ENCODE measurements at regions not wholly inside any gene's neighbourhood (a gene's known extent, or its start where the extent isn't known, plus 50 kb on each side); places are given as distances from the start of the nearest gene placed in this dataset.

DNA sequence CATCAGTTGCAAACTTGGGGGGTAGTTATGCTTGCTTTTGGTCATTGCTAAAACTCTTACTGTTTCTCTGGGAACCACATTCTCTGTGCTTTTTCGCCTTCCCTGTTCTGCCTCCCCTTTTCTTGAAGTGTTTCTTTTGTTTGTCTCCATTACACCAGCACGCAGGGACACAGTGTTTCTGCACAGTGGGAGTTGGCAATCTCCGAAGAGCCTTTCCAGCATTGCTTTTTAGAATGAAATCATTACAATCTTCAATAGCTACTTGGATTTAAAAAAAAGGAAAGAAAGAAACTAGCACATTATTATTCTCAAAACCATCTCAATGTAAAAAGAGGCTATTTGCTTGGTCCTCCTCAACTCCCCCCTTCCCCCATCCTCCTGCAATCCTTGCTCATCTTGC is 536.7 kb upstream of the MMS22L start:
- no peaks in the 10 kb centered on the region for H3K27me3 ChIP-seq (ENCODE audit: control insufficient read depth, low read length)
- no peaks in the 10 kb centered on the region for H4K20me1 ChIP-seq (ENCODE audit: control insufficient read depth, insufficient read depth, low read depth, low read length)
- no peaks in the 10 kb centered on the region for H3F3A ChIP-seq (ENCODE audit: control insufficient read depth, insufficient read depth)
- H3K9me2 ChIP-seq (replicated peaks; ENCODE audit: control insufficient read depth, low read length) = no peaks in the 10 kb centered on the region
- H3K4me1 ChIP-seq (ENCODE audit: control insufficient read depth, low read length) = no peaks in the 10 kb centered on the region
- TF ChIP-seq, protein P1, sequence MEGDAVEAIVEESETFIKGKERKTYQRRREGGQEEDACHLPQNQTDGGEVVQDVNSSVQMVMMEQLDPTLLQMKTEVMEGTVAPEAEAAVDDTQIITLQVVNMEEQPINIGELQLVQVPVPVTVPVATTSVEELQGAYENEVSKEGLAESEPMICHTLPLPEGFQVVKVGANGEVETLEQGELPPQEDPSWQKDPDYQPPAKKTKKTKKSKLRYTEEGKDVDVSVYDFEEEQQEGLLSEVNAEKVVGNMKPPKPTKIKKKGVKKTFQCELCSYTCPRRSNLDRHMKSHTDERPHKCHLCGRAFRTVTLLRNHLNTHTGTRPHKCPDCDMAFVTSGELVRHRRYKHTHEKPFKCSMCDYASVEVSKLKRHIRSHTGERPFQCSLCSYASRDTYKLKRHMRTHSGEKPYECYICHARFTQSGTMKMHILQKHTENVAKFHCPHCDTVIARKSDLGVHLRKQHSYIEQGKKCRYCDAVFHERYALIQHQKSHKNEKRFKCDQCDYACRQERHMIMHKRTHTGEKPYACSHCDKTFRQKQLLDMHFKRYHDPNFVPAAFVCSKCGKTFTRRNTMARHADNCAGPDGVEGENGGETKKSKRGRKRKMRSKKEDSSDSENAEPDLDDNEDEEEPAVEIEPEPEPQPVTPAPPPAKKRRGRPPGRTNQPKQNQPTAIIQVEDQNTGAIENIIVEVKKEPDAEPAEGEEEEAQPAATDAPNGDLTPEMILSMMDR (IDR thresholded peaks at IDR 0.05; ENCODE audit: low read depth, low read length, poor library complexity, severe bottlenecking) = no peak
- TF ChIP-seq EZH2phosphoT487 (IDR thresholded peaks at IDR 0.05; ENCODE audit: borderline replicate concordance, low read length) = no peak
- no peaks in the 10 kb centered on the region for H3K36me3 ChIP-seq (ENCODE audit: control insufficient read depth, low read length)
- no peak overlapping the region for H3K4me2 ChIP-seq (ENCODE audit: low read length)
- H3K27ac ChIP-seq (ENCODE audit: low read depth, low read length) = no peak overlapping the region
- no peaks in the 10 kb centered on the region for H3K9me3 ChIP-seq (ENCODE audit: control insufficient read depth, insufficient read depth, low read length)
- no peak overlapping the region for H3K4me3 ChIP-seq (ENCODE audit: low read length)
- no peaks in the 10 kb centered on the region for H3K79me2 ChIP-seq (ENCODE audit: control insufficient read depth, low read length)

DNA sequence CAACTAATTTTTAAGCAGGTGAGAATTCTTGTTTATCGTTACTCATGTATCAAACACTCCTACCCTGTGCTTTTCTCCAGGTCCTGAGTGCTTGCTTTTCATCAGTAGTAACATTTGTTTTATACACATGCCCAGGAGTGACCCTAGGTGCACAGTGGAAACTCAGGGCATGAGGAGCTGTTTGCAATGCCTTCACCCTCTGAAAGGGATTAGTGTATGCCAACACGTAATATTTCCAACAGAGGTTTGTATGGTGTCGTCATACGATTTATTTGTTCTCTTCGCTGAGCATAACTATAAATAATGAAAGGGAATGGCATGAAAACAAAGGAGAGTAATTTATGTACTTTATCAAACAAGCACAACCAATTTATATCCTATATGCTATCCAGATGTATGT is 537.4 kb upstream of the MMS22L start:
- Histone ChIP-seq H3K27me3 (ENCODE audit: control insufficient read depth, low read length) (no peaks in the 10 kb centered on the region), H3K36me3 (ENCODE audit: control insufficient read depth, low read length) (no peaks in the 10 kb centered on the region), H3K9me3 (ENCODE audit: control insufficient read depth, insufficient read depth, low read length) (no peaks in the 10 kb centered on the region), H4K20me1 (ENCODE audit: control insufficient read depth, insufficient read depth, low read depth, low read length) (no peaks in the 10 kb centered on the region), H3K4me2 (ENCODE audit: low read length) (no peak overlapping the region), H3K79me2 (ENCODE audit: control insufficient read depth, low read length) (no peaks in the 10 kb centered on the region), H3K27ac (ENCODE audit: low read depth, low read length) (no peak overlapping the region), H3F3A (ENCODE audit: control insufficient read depth, insufficient read depth) (no peaks in the 10 kb centered on the region), H3K4me1 (ENCODE audit: control insufficient read depth, low read length) (no peaks in the 10 kb centered on the region), H3K9me2 (replicated peaks; ENCODE audit: control insufficient read depth, low read length) (no peaks in the 10 kb centered on the region), H3K4me3 (ENCODE audit: low read length) (no peak overlapping the region)
- no peak for TF ChIP-seq EZH2phosphoT487 (IDR thresholded peaks at IDR 0.05; ENCODE audit: borderline replicate concordance, low read length)
- TF ChIP-seq, protein P1 (IDR thresholded peaks at IDR 0.05; ENCODE audit: low read depth, low read length, poor library complexity, severe bottlenecking) = no peak

DNA sequence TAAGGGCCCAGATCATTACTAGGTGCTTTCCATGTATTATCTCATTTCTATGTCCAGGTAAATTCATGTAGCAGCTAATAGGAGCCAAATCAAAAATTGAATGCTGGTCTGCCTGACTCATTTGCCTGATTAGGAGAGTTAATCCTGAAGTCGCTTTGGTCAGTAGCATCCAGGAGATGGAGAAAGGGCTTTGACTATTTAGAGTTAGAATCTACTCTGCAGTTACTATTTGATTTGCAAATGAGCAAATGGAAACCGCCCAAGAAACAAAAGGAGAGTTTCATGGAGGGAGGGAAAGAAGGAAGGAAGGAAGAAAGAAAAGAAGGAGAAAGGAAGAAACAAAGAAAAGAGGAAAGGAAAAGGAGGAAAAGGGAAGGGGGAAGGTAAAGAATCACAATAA is 539.6 kb upstream of the MMS22L start:
- no peak for TF ChIP-seq EZH2phosphoT487 (IDR thresholded peaks at IDR 0.05; ENCODE audit: borderline replicate concordance, low read length)
- TF ChIP-seq, protein P1 (IDR thresholded peaks at IDR 0.05; ENCODE audit: low read depth, low read length, poor library complexity, severe bottlenecking) = no peak
- Histone ChIP-seq H3K79me2 (ENCODE audit: control insufficient read depth, low read length) (no peaks in the 10 kb centered on the region), H3K4me1 (ENCODE audit: control insufficient read depth, low read length) (no peaks in the 10 kb centered on the region), H3K9me2 (replicated peaks; ENCODE audit: control insufficient read depth, low read length) (no peaks in the 10 kb centered on the region), H3K9me3 (ENCODE audit: control insufficient read depth, insufficient read depth, low read length) (no peaks in the 10 kb centered on the region), H3K4me3 (ENCODE audit: low read length) (no peak overlapping the region), H4K20me1 (ENCODE audit: control insufficient read depth, insufficient read depth, low read depth, low read length) (no peaks in the 10 kb centered on the region), H3K4me2 (ENCODE audit: low read length) (no peak overlapping the region), H3K36me3 (ENCODE audit: control insufficient read depth, low read length) (no peaks in the 10 kb centered on the region), H3K27me3 (ENCODE audit: control insufficient read depth, low read length) (no peaks in the 10 kb centered on the region), H3K27ac (ENCODE audit: low read depth, low read length) (no peak overlapping the region), H3F3A (ENCODE audit: control insufficient read depth, insufficient read depth) (no peaks in the 10 kb centered on the region)

DNA sequence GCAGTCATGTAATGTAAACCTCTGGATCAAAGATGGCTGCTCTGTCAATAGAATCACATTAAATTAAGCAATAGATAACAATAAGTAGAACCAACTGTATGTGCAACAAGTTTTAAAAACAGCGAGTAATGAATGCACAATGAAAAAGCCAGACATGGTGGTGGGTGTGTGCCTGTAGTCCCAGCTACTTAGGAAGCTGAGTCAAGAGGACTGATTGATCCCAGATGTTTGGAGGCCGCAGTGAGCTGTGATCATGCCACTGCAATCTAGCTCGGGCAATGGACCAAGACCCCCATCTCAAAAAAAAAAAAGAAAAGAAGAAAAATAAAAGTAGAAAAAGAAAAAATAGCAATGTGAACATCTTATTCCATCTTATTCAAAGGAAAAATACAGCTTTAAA is 558.7 kb upstream of the MMS22L start:
- TF ChIP-seq EZH2phosphoT487 (IDR thresholded peaks at IDR 0.05; ENCODE audit: borderline replicate concordance, low read length) = no peak
- TF ChIP-seq, protein P1 (IDR thresholded peaks at IDR 0.05; ENCODE audit: low read depth, low read length, poor library complexity, severe bottlenecking) = no peak
- H3K9me3 ChIP-seq (ENCODE audit: control insufficient read depth, insufficient read depth, low read length) = no peaks in the 10 kb centered on the region
- no peaks in the 10 kb centered on the region for H3K4me1 ChIP-seq (ENCODE audit: control insufficient read depth, low read length)
- H3K9me2 ChIP-seq (replicated peaks; ENCODE audit: control insufficient read depth, low read length) = no peaks in the 10 kb centered on the region
- no peak overlapping the region for H3K4me3 ChIP-seq (ENCODE audit: low read length)
- H3K79me2 ChIP-seq (ENCODE audit: control insufficient read depth, low read length) = no peaks in the 10 kb centered on the region
- H3K27ac ChIP-seq (ENCODE audit: low read depth, low read length) = no peak overlapping the region
- H3K36me3 ChIP-seq (ENCODE audit: control insufficient read depth, low read length) = no peaks in the 10 kb centered on the region
- no peak overlapping the region for H3K4me2 ChIP-seq (ENCODE audit: low read length)
- no peaks in the 10 kb centered on the region for H3F3A ChIP-seq (ENCODE audit: control insufficient read depth, insufficient read depth)
- no peaks in the 10 kb centered on the region for H3K27me3 ChIP-seq (ENCODE audit: control insufficient read depth, low read length)
- no peaks in the 10 kb centered on the region for H4K20me1 ChIP-seq (ENCODE audit: control insufficient read depth, insufficient read depth, low read depth, low read length)
